ENCODE measurements at regions not wholly inside any gene's neighbourhood (a gene's known extent, or its start where the extent isn't known, plus 50 kb on each side); places are given as distances from the start of the nearest gene placed in this dataset.

- TF ChIP-seq YY1 (IDR thresholded peaks at IDR 0.05; ENCODE audit: insufficient read depth, insufficient read length) = no peak
- TF ChIP-seq ZNF274 (IDR thresholded peaks at IDR 0.05; ENCODE audit: low read depth, low read length) = no peak
Measured at GRCh38 chr2:13034861-13035260, 318.1 kb downstream of the TRIB2 start.

All from NT2/D1 (cell line).